T-helper 2 cell treated with Interferon-gamma antibody and Interleukin-4, amounts not matched to agents 5 μg/mL and 100 μg/mL, for 36 hours (primary cell): ENCODE measurements at regions not wholly inside any gene's neighbourhood (a gene's known extent, or its start where the extent isn't known, plus 50 kb on each side); places are given as distances from the start of the nearest gene placed in this dataset.

Experiments used
- DNase-seq: peaks from one replicate; pipeline ENCODE4 v3.0.0; 2021; ENCODE audit warnings: low spot score
- H3K27ac Mint-ChIP-seq: one replicate; pipeline ENCODE4 v1.8.0; 2021; ENCODE audit warnings: mild to moderate bottlenecking, mixed read lengths
- H3K27me3 Mint-ChIP-seq: one replicate; pipeline ENCODE4 v1.8.0; 2021; ENCODE audit warnings: low read depth, mixed read lengths
- H3K36me3 Mint-ChIP-seq: one replicate; pipeline ENCODE4 v1.8.0; 2021; ENCODE audit warnings: low read depth, mixed read lengths
- H3K4me1 Mint-ChIP-seq: one replicate; pipeline ENCODE4 v1.8.0; 2021; ENCODE audit warnings: low read depth, mixed read lengths
- H3K4me3 Mint-ChIP-seq: one replicate; pipeline ENCODE4 v1.8.0; 2022; ENCODE audit warnings: mild to moderate bottlenecking, moderate library complexity, mixed read lengths
- H3K9me3 Mint-ChIP-seq: one replicate; pipeline ENCODE4 v1.8.0; 2021; ENCODE audit warnings: mixed read lengths

DNA sequence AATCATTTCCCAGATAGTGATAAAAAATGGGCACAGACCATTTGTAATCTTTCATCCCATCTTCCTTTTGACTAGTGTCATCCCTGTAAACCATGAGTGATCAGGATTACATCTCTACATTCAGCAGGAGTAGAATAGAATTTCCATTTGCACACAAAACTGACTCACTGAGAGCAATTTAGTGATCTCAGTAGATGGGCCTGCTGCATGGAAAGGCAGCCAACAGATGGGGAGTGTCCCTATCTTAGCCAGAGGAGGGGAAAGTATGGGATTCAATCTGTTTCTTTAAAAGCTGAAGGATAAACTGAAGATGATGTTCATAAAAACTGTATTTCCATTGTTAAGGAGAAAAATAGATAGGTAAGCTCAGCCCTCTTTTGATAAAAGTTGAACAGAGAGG is 441.7 kb downstream of the ZNF521 start:
- Mint-ChIP-seq H3K9me3 (no peaks in the 10 kb centered on the region), H3K27ac (no peak overlapping the region), H3K27me3 (no peaks in the 10 kb centered on the region), H3K4me1 (no peaks in the 10 kb centered on the region), H3K4me3 (no peak overlapping the region), H3K36me3 (no peaks in the 10 kb centered on the region)
- DNase-seq, result no peak

DNA sequence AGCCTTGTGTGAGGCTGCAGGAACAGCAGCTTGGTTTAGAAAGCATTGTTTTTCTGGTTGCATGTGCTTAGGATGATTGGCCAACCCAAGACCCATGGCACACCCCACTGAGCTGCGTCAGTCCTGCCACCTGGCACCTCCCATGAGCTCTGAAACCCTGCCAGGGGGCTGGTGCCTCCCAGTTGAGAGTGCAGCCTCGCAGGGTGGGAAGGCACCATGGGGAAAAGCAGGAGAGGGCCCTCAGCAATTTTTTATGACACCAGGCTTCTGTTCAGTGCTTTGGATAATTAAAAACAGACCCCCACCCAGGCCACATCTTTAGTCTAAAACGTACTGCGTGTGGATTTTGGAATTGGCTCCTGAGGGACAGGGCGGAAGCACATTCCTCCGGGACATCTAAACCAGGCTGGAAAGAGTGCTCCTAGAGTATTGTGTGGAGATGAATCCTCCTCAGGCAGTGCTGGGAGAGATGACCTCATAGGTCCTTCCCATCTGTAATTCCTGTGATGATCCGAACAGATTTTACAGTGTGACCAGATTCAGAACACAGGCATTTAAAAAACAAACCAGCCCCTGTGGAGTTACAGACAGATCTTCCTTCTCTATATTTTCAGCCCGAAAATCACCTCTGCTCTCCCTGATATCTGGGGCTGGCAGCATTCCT is 438.3 kb downstream of the ZNF521 start:
- Mint-ChIP-seq H3K4me3 (no peak overlapping the region), H3K4me1 (no peaks in the 10 kb centered on the region)

DNA sequence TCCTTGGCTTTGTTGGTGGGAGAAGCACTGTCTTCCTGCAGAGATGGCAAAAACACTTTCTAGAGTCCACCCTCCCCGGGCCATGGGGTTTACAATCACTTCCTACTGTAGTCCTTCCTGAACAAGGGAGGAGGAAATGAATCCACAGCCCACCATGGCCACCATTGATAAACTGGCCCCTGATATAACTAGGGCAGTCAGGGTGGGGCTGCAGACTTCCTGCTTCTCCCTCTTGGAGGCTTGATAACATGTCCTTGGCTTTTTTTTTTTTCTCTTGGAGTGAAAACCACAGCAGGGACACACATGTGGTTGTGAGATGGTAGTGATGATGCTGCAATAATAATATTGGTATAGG is 437.8 kb downstream of the ZNF521 start:
- no peak overlapping the region for H3K4me3 Mint-ChIP-seq

More for the DNA sequence above, 438.3 kb downstream of the ZNF521 start:
- Mint-ChIP-seq H3K27ac (no peak overlapping the region), H3K9me3 (no peaks in the 10 kb centered on the region), H3K36me3 (no peaks in the 10 kb centered on the region), H3K27me3 (no peaks in the 10 kb centered on the region)
- no peak for DNase-seq

DNA sequence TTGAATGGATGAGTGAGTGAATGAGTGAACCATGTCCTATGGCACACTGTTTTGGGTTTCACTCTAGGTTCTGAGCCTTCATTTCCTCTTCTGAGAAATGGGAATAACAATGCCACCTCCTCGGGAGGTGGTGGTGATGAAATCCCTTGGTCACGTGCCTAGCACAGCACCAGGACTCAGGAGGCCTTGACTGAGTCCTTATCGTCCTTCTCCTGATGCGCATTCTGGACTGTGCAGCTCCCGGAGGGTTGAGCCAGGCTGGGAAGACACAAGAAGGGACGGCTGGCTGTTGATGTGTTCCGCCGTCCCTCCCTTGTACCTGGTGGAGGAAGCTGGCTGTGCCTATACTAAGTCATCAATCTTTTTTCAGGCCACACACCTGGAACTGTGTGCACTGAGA is 437.3 kb downstream of the ZNF521 start:
- Mint-ChIP-seq H3K27me3 (no peaks in the 10 kb centered on the region), H3K9me3 (no peaks in the 10 kb centered on the region), H3K27ac (no peak overlapping the region), H3K4me3 (no peak overlapping the region), H3K36me3 (no peaks in the 10 kb centered on the region), H3K4me1 (no peaks in the 10 kb centered on the region)
- DNase-seq, result no peak

More for the DNA sequence above, 437.8 kb downstream of the ZNF521 start:
- Mint-ChIP-seq H3K27ac (no peak overlapping the region), H3K36me3 (no peaks in the 10 kb centered on the region), H3K27me3 (no peaks in the 10 kb centered on the region), H3K4me1 (no peaks in the 10 kb centered on the region), H3K9me3 (no peaks in the 10 kb centered on the region)
- DNase-seq, result no peak

DNA sequence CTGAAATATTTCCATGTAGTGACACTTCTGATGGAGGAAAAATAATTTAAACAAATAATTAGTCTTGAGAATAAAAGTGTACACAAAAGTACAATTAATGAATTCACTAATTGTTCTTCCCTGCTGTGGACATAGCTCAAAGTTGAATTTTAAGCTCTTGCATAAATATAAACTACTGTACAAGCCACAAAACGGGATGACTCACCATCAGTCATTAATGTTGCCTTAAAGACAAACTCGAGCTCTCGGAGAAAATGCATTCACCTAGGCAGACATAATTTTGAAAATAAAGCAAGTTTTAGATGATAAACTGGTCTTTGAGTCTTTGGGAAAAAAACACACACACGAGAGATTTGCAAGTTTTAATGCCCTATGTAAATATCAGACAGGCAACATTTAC is 436.4 kb downstream of the ZNF521 start:
- Mint-ChIP-seq H3K27me3 (no peaks in the 10 kb centered on the region), H3K4me1 (no peaks in the 10 kb centered on the region), H3K27ac (no peak overlapping the region), H3K4me3 (no peak overlapping the region), H3K9me3 (no peaks in the 10 kb centered on the region), H3K36me3 (no peaks in the 10 kb centered on the region)
- no peak for DNase-seq

DNA sequence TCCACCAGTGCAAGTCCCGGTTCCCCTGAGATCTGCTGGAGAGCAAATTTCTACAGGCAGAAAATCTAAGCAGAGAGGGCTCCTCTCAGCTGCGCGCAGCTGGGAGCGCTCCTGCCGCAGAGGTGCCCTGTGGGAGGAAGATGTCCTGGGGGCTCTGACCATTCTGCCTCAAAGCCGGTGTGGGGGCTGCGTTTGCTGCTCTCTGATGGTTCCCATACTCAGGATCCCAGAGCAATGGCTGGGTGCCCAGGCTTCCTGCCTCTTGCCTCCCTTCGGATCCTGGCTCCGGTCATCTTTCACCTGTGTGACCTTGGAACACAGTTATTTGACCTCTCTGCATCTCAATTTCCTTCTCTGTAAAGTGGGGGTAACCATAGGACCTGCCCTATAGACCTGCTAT is 434.2 kb downstream of the ZNF521 start:
- Mint-ChIP-seq H3K4me3 (no peak overlapping the region), H3K9me3 (no peaks in the 10 kb centered on the region), H3K27me3 (no peaks in the 10 kb centered on the region), H3K4me1 (no peaks in the 10 kb centered on the region), H3K27ac (no peak overlapping the region), H3K36me3 (no peaks in the 10 kb centered on the region)
- no peak for DNase-seq

DNA sequence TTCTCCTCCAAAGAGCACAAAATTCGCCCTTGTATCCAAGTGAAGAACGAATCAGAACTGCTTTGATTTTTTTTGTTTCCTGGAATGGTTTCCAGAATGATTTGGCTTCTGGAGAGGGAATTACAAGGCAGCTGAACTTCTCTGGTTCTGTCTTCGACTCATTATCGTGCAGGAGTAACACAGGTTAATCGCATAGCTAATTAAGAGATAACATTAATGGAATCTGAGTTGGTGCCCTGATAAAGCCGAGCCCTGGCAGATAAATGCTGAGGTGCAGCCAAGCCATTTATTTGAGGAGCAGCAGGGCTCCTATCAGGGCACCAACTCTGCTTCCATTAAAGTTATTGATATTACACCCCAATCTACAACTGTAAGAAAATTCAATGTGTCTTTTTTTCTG is 433.7 kb downstream of the ZNF521 start:
- Mint-ChIP-seq H3K27ac (no peak overlapping the region), H3K36me3 (no peaks in the 10 kb centered on the region), H3K4me1 (no peaks in the 10 kb centered on the region), H3K27me3 (no peaks in the 10 kb centered on the region), H3K9me3 (no peaks in the 10 kb centered on the region), H3K4me3 (no peak overlapping the region)
- no peak for DNase-seq

DNA sequence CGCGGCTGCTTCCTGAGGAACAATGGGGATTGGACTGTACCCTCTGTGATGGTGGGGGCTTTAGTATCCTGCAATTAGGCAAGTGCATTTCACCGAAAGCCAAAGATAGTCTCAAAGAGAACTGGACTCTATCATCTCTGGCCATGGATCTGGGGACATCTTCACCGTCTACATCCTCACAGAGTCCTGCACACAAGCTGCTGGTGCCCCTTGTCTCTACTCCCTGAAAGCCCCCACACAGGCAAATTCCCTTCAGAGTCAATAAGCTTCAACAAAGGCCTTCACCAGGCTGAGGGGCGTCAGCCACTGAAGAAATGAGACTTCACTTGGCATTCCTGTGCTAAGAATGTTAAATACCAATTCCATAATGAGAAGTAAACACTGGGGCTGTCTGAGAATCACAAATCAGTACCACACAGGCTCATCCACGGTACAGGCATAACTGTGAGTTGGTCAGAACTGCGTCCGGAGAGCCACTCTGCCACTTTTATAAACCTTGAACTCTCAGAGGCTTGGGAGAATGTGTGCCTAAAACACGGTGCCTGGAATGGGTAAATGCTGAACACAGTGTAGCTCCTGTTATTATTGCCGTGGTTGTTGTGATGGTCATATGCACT is 432.7 kb downstream of the ZNF521 start:
- DNase-seq, result no peak
- H3K27me3 Mint-ChIP-seq, result no peaks in the 10 kb centered on the region
- no peak overlapping the region for H3K4me3 Mint-ChIP-seq
- no peak overlapping the region for H3K27ac Mint-ChIP-seq
- H3K36me3 Mint-ChIP-seq, result no peaks in the 10 kb centered on the region
- H3K4me1 Mint-ChIP-seq, result no peaks in the 10 kb centered on the region
- H3K9me3 Mint-ChIP-seq, result no peaks in the 10 kb centered on the region

DNA sequence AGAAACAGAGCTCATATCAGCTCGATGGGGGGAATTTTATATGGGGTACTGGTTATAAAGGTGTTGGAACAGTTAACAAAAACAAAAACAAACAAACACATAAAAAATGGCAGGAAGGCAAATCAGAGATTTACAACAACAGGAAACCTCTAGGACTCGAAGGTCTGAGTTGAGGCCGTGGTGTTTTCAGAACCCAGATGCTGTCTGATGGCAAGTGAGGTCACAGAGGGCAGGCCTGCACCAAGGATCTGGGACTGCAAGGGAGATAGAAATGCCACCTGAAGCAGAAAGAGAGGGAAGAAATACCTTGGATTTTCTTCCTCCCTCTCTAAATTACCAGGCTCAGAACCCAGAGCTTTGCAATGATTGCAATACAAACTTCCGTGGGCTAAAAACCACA is 429.5 kb downstream of the ZNF521 start:
- Mint-ChIP-seq H3K4me3 (no peak overlapping the region), H3K36me3 (no peaks in the 10 kb centered on the region), H3K4me1 (no peaks in the 10 kb centered on the region), H3K27me3 (no peaks in the 10 kb centered on the region), H3K9me3 (no peaks in the 10 kb centered on the region), H3K27ac (no peak overlapping the region)
- no peak for DNase-seq

DNA sequence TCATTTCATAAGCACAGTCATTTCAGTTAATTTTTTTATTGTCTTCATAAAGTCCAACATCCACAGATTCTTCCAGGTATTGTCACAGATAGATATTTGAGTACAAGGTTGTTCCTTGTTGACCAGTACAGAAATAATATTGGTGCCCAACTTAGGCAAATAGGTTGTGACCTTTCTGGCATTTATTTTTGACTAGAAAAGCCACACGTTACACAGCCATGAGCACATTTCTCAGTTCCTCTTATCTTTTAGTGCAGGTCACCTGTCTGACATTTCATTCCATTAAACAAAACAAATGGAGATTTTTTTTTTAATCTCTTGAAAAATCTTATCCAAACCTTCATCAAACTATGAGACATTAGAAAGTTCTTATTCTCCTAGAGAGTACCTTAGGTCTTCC is 428.8 kb downstream of the ZNF521 start:
- no peak for DNase-seq
- H3K36me3 Mint-ChIP-seq, result no peaks in the 10 kb centered on the region
- no peaks in the 10 kb centered on the region for H3K4me1 Mint-ChIP-seq
- no peak overlapping the region for H3K4me3 Mint-ChIP-seq
- no peak overlapping the region for H3K27ac Mint-ChIP-seq
- H3K27me3 Mint-ChIP-seq, result no peaks in the 10 kb centered on the region
- no peaks in the 10 kb centered on the region for H3K9me3 Mint-ChIP-seq

DNA sequence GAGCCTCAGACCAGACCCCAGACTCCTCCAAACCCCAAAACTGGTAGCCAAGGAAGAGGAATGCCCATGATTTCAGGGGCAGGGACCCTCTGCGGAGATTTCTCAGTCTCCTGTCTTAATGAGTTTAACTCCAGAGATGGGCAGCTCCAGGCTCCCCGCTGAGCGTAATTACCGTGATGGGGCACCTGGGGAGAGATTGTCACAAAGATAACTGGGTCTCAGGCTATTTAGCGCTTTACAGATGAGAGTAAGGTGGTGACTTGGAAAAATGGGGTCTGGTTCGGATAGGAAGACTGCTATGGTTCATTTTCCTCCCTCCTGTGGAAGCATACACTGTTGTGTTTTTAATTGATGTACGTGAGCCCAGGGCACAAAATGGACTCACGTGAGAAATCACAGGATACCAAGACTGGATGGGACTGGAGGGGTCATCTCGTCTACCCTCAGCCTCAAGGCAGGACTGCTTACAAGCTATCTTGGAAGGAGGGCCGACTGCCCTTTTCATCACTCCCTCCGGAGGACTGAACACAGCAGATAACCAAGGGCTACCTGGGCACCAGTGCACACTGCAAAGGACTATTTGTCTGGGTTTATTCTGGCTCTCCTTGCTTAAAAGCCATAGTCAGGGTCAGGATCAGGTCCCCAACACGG is 427.8 kb downstream of the ZNF521 start:
- H3K4me3 Mint-ChIP-seq, result no peak overlapping the region
- H3K9me3 Mint-ChIP-seq, result no peaks in the 10 kb centered on the region
- H3K36me3 Mint-ChIP-seq, result no peaks in the 10 kb centered on the region
- H3K27me3 Mint-ChIP-seq, result no peaks in the 10 kb centered on the region
- DNase-seq, result no peak
- H3K4me1 Mint-ChIP-seq, result no peaks in the 10 kb centered on the region
- H3K27ac Mint-ChIP-seq, result no peak overlapping the region

DNA sequence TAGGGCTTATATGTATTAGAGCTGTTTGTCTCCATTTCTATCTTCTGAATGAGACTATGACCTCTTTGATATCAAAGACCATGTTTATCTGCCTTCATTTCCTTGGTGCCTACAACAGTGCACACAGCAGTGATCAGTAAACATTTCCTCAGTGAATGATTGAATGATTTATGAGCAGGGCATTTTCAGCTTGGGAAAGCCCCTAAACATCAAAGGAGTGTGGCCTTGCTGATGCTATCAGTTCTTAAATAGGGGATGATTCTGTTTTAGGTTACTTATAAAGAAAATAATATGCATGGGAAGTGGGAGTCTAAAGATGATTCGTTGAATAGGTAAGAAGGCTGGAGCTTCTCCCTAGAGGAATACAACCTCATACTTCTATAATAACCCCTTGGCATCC is 425.3 kb downstream of the ZNF521 start:
- H3K27ac Mint-ChIP-seq, result no peak overlapping the region

DNA sequence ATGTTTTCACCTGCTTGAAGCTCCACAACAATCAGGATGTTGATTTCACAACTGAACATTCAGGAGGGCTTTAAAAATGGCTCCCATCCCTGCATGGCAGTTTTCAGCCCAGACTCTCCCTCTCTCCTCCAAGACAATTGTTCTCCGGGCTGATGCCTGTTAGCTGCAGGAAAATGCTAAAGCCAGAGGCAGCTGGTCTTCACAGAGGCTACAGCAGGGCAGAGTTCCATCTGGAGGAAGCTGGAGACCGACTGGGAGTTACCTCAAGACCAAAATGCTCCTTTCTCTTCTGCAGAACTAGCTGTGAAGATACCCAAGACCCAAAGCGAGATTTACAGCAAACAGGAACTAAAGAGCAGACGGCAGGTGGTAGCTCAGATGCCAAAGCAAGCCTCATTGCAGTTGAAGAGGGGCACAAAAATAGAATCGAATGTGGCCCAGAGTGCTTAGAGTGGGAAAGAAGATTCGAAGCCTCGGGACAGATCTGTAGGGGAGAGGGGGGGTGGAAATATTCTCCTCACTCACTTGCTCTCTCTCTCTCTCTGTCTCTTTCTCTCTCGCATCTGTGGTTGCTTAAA is 423.6 kb downstream of the ZNF521 start:
- Mint-ChIP-seq H3K36me3 (no peaks in the 10 kb centered on the region), H3K9me3 (no peaks in the 10 kb centered on the region), H3K4me1 (no peaks in the 10 kb centered on the region), H3K4me3 (no peak overlapping the region), H3K27me3 (no peaks in the 10 kb centered on the region), H3K27ac (no peak overlapping the region)
- DNase-seq, result no peak

More for the DNA sequence above, 425.3 kb downstream of the ZNF521 start:
- DNase-seq, result no peak
- H3K9me3 Mint-ChIP-seq, result no peaks in the 10 kb centered on the region
- no peaks in the 10 kb centered on the region for H3K4me1 Mint-ChIP-seq
- no peak overlapping the region for H3K4me3 Mint-ChIP-seq
- no peaks in the 10 kb centered on the region for H3K36me3 Mint-ChIP-seq
- no peaks in the 10 kb centered on the region for H3K27me3 Mint-ChIP-seq

DNA sequence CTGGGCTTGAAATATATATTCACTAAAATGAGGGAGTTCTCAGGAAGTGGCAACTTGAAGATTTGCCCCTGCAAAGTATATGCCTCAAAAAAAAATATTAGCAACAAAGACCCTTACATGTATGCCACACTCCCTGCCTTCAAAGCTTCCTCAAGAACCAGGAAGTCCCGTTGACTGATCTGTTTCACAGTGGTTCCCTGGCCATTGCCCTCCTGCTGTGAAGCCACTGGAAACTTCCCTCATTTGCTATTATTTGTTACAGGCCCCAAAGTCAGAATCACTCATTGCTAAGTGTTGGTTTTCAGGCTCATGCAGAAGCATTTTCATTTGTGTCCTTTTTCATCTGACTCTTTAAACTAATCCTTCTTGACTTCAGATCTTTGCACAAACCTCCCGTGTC is 421.5 kb downstream of the ZNF521 start:
- no peaks in the 10 kb centered on the region for H3K9me3 Mint-ChIP-seq

More for the DNA sequence above, 421.5 kb downstream of the ZNF521 start:
- Mint-ChIP-seq H3K36me3 (no peaks in the 10 kb centered on the region), H3K4me1 (no peaks in the 10 kb centered on the region), H3K27ac (no peak overlapping the region), H3K27me3 (no peaks in the 10 kb centered on the region), H3K4me3 (no peak overlapping the region)
- no peak for DNase-seq
